ENCODE measurements at regions not wholly inside any gene's neighbourhood (a gene's known extent, or its start where the extent isn't known, plus 50 kb on each side); places are given as distances from the start of the nearest gene placed in this dataset.

DNA sequence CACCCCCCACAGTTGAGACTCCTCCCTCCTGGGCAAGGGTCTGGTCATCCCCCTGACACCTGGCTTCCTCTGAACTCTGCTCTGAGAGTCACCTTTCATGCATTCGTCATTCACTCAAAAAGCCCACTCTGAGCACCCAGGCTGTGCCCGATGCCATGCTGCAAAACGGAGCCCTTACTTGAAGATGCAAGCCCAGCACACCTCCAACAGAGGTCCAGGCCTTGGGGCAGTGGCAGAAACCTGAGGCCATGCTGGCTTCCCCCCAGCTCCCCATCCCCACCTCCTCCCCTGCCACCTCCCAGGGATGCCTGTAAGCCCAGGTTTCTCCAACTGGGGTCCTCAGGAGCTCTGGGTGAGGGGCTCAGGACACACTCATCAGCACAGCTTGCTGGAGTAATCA is 67.7 kb upstream of the TNRC6C start:
- TF ChIP-seq, protein P1, sequence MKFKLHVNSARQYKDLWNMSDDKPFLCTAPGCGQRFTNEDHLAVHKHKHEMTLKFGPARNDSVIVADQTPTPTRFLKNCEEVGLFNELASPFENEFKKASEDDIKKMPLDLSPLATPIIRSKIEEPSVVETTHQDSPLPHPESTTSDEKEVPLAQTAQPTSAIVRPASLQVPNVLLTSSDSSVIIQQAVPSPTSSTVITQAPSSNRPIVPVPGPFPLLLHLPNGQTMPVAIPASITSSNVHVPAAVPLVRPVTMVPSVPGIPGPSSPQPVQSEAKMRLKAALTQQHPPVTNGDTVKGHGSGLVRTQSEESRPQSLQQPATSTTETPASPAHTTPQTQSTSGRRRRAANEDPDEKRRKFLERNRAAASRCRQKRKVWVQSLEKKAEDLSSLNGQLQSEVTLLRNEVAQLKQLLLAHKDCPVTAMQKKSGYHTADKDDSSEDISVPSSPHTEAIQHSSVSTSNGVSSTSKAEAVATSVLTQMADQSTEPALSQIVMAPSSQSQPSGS (CRISPR knock-in tag; IDR thresholded peaks at IDR 0.05; ENCODE audit: borderline replicate concordance, low read depth) = no peak
- TF ChIP-seq ZNF416 (CRISPR knock-in tag; IDR thresholded peaks at IDR 0.05) (no peak), CTCF (IDR thresholded peaks at IDR 0.05) (no peak)

Measured in WTC11 (cell line).